A549 (cell line): ENCODE measurements at regions not wholly inside any gene's neighbourhood (a gene's known extent, or its start where the extent isn't known, plus 50 kb on each side); places are given as distances from the start of the nearest gene placed in this dataset.

Experiments used
- CHD2 ChIP-seq: fragments of 150-350 bp; IDR thresholded peaks from 2 replicates; pipeline ENCODE4 v1.6.1; 2014; ENCODE audit warnings: low read length; ENCODE audit not compliant: partially characterized antibody
- ELK1 ChIP-seq: fragments of 150-350 bp; IDR thresholded peaks from 2 replicates; pipeline ENCODE4 v1.6.1; 2014; ENCODE audit warnings: low read depth, mild to moderate bottlenecking, low read length
- EP300 ChIP-seq, 2 experiments: fragments of >200 bp; sonication (Bioruptor Twin); formaldehyde crosslinking; IDR thresholded peaks; 2 replicates in 1 of 2; 3 replicates in 1 of 2; pipeline ENCODE4 v1.6.1; 2016 to 2017
- HEYL ChIP-seq: fragments of 250-450 bp; sonication (Bioruptor Pico); IDR thresholded peaks from 2 replicates; pipeline ENCODE4 v1.8.0; 2021; ENCODE audit warnings: mild to moderate bottlenecking, moderate library complexity
- MYC ChIP-seq: IDR thresholded peaks from 2 replicates; pipeline ENCODE4 v1.6.1; 2012; ENCODE audit warnings: mild to moderate bottlenecking, inconsistent platforms, low read length, improper control_type of control experiment, borderline replicate concordance
- POLR2A ChIP-seq: IDR thresholded peaks from 2 replicates; pipeline ENCODE4 v1.6.1; 2012; ENCODE audit warnings: mild to moderate bottlenecking, low read length
- REST ChIP-seq: fragments of 200-600 bp; sonication (generic); IDR thresholded peaks from 2 replicates; pipeline ENCODE4 v1.6.1; 2016; ENCODE audit warnings: antibody characterized with exemption, mild to moderate bottlenecking, moderate library complexity
- RFX5 ChIP-seq: fragments of 450-650 bp; IDR thresholded peaks from 2 replicates; pipeline ENCODE4 v1.7.1; 2014; ENCODE audit warnings: antibody characterized with exemption, mild to moderate bottlenecking, moderate library complexity
- TP53 ChIP-seq: fragments of 250-450 bp; sonication (Bioruptor Pico); IDR thresholded peaks from 2 replicates; pipeline ENCODE4 v1.5.0; 2021; ENCODE audit warnings: mild to moderate bottlenecking, moderate library complexity
- ZFP36 ChIP-seq: fragments of 450-650 bp; IDR thresholded peaks from 2 replicates; pipeline ENCODE4 v1.6.1; 2014; ENCODE audit warnings: borderline replicate concordance; ENCODE audit not compliant: partially characterized antibody
- TF ChIP-seq, protein P1 (sequence below): fragments of >200 bp; sonication (Bioruptor Twin); formaldehyde crosslinking; IDR thresholded peaks from 3 replicates; pipeline ENCODE4 v1.5.1; 2016

DNA sequence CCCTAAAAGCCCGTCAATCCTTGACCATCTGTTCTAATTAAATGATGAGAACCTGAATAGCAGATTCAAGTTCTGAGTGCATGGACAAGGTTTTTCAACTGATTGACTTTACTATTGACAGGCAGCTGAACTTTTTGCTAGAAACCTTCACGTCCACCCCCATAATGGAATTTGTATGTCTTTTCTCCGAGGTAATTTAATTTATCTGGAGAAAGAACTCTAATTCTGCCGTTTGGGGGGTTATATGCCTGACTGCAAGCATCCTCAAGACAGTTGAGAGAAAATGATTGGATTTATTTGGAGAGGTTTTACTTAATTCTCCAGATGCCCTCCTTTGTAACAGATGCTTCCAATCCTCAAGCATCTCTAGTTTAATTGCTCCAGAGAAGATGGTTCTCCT is 1053.4 kb upstream of the AUTS2 start:
- TF ChIP-seq RFX5 (no peak), CHD2 (no peak), POLR2A (no peak), REST (no peak), EP300 (IDR thresholded peaks at IDR 0.05) (no peak), TP53 (CRISPR knock-in tag) (no peak), MYC (no peak), ZFP36 (no peak), HEYL (CRISPR knock-in tag) (no peak), ELK1 (no peak)
- TF ChIP-seq, protein P1, sequence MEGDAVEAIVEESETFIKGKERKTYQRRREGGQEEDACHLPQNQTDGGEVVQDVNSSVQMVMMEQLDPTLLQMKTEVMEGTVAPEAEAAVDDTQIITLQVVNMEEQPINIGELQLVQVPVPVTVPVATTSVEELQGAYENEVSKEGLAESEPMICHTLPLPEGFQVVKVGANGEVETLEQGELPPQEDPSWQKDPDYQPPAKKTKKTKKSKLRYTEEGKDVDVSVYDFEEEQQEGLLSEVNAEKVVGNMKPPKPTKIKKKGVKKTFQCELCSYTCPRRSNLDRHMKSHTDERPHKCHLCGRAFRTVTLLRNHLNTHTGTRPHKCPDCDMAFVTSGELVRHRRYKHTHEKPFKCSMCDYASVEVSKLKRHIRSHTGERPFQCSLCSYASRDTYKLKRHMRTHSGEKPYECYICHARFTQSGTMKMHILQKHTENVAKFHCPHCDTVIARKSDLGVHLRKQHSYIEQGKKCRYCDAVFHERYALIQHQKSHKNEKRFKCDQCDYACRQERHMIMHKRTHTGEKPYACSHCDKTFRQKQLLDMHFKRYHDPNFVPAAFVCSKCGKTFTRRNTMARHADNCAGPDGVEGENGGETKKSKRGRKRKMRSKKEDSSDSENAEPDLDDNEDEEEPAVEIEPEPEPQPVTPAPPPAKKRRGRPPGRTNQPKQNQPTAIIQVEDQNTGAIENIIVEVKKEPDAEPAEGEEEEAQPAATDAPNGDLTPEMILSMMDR = no peak
